ENCODE measurements at regions not wholly inside any gene's neighbourhood (a gene's known extent, or its start where the extent isn't known, plus 50 kb on each side); places are given as distances from the start of the nearest gene placed in this dataset.
"Not testable (repeated sequence)": the region's sequence is repeated elsewhere in the genome, so short reads cannot be mapped to it uniquely, and the experiment has no call there.

DNA sequence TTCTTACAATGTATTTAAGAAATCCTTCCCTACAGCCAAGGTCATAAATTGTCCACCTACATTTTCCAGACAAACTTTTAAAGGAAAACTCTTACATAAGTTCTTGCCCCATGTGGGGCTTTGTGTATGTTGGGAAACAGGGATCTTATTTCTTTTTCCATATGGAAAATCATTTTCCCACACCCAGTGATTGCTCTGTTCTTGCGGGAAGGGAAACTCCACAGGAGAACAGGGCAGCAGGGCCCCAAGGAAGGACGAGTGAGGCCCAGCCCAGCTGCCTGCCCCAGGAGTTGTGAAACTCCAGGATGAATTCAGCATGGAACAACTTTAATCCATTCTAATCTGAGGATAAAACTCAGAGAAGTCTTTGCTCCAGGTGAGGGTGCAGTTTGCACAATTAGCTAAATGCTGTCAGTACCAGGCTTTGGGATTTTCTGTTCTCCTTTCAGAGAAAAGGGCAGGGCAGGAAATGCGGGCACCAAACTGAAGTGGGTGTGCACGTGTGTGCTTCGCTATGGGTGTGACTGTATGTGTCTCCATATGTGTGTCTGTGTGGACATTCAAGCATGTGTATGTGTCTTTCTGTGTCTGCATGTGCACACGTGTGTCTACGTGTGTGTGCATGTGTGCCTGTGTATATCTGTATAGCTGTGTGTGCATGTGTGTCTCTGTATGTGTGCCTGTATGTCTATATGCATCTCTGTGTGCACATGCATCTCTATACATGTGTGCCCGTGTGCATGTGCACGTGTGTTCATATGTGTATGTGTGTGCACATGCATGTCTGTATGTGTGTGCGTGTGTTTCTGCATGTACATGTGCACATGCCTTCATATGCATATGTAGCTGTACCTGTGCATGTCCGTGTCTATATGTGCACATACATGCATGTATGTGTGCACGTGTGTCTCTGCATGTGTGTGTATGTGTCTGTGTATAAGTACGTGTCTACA is 102.0 kb upstream of the FAM20C start:
- intact Hi-C loops (cut with DNase I), result no loop called here
- no peak for DNase-seq

DNA sequence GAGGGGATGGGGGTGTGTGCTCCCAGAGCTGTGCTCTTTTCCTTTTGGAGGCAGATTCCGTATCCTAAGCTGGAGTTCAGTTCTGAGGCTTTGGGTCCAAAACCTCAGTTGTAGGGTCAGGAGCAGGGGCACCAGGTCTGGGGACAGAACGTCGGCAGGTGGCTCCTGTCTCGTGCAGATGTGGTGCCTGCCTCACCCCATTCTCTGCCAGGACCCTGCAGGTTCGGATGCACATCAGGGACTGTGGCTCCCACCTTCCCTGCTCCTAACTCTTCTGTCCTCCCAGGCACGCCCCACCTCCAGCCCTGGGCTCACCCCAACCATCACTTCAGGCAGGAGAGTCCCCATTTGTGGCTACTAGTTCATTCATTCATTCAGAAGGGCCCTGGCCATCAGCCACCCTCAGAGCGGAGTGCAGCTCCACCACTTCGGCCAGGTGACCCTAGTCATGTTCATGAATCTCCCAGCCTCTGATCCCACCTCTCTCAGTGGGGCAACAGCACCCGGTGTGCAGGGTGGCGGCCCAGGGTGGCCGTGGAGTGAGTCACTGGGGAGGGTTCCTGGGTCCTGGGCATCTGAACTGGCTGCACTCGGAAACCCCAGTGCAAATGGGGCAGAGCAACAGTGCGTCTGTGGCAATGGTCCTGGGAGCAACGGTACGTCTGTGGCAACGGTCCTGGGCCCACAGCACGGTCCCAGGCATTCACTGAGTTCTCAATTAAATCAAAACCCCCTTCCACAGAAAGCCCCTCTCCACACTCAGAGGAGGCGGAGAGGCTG is 100.8 kb upstream of the FAM20C start:
- intact Hi-C loops (cut with DNase I), result no loop called here
- DNase-seq, result no peak

DNA sequence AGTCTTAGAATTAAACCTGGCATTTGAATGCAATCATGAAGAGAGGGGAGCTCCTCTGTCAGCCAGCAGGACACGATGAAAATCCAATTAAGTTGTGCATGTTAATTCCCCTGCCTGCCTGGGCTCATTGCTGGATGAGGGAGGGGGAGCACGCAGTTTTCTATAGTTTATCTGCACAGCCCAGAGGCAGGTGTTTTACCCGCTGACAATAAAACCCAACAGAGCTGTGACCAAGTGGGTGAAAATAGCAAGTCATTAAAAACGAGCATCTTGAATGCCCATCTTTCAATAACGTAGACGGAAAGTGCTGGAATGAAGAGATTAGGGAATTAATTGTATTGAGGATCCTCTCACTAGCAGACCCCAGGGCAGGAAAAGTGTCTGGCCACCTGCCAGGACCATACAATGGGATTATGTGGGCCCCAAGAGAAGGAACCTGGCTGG is 100.1 kb upstream of the FAM20C start:
- intact Hi-C loops (cut with DNase I), result no loop called here
- DNase-seq, result no peak

- DNase-seq, result no peak
- intact Hi-C loops (cut with DNase I), result no loop called here
Measured at GRCh38 chr7:92888-93672, 99.3 kb upstream of the FAM20C start.

DNA sequence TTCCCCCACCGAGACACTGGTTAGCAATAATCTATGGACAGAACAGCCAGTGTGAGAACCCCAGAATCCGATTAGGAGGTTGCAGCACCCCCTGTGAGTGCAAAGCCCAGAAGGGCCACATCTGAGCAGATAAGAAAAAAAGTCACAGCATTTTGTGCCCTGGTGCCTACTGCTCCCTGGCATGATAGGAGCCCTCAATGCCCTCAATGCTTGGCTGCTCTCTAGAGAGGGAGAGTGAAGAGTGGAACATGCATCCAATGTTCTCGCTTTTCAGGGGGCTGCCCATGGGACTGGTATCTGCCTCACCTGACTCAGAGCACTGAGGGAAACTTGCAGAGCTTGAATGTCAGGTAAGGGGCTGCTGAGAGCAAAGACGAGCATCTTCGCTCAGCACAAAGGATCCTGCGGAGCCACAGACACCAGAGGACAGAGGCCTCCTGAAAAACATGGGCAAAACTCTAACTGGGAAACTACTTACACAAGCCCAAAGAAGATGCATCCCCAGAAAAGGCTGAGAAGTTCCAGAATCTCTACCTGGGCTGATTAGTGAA is 98.0 kb upstream of the FAM20C start:
- intact Hi-C loops (cut with DNase I), result no loop called here
- no peak for DNase-seq

DNA sequence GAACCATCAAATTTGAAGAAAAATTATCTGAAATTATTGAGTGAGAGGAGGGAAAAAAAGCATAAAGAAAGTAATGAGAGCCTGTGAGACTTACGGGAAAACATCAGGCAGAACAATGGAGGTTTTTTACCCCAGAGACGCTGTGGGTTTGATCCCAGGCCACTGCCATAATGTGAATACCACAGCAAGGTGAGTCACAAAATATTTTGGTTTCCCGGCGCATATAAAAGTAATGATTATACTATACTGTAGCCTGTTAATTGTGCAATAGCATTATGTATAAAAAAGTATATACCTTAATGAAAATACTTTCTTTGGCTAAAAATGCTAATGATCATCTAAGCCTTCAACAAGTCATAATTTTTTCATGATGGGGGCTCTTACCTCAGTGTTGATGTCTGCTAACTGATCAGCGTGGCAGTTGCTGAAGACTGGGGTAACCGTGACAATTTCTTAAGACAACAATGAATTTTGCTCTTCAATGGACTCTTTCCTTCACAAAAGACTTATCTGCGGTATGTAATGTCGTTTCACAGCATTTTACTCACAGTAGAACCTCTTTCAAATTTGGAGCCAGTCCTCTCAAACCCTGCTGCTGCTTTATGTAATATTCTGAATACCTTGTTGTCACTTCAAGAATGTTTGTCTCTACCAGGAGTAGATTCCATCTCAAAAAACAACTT is 97.0 kb upstream of the FAM20C start:
- DNase-seq, result no peak
- intact Hi-C loops (cut with DNase I), result no loop called here

DNA sequence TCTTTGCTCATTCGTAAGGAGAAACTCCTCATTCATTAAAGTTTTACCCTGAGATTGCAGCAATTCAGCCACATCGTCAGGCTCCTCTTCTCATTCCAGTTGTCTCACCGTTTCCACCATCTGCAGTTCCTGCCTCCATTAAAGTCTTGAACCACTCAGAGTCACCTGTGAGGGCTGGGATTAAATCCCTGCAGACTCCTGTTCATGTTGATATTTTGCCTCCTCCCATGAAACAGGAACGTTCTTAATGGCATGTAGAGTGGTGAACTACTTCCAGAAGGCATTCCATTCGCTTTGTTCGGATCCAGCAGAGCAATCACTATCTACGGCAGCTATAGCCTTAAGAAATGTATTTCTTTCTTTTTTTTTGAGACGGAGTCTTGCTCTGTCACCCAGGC is 96.5 kb upstream of the FAM20C start:
- no peak for DNase-seq
- intact Hi-C loops (cut with DNase I), result no loop called here

DNA sequence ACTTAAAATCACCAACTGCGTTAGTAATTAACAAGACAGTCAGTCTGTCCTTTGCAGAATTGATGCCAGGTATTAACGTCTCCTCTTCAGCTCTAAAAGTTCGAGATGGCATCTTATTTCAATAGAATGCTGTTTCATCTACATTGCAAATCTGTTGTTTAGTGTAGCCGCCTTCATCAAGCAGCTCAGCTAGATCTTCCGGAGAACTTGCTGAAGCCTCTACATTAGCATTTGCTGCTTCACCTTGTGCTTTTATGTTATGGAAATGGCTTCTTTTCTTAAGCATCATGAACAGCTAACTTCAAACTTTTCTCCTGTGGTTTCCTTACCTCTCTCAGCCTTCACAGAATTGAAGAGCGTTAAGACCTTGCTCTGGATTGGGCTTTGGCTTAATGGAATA is 95.5 kb upstream of the FAM20C start:
- DNase-seq, result no peak
- intact Hi-C loops (cut with DNase I), result no loop called here

DNA sequence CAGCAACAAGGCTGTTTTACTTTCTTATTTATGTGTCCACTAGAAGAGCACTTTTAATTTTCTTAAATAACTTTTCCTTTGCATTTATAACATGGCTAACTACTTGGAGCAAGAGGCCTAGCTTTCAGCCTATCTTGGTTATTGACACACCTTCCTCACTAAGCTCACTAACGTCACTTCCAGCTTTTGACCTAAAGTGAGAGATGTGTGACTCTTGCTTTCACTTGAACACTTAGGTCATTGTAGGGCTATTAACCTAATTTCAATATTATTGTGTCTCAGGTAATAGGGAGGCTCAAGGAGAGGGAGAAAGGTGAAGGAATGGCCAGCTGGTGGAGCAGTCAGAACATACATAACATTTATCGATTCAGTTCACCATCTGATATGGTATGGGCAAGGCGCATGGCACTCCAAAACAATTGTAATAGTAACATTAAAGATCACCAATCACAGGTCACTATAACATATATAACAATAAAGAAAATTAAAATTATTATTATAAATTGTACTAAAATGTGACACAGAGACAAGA is 95.0 kb upstream of the FAM20C start:
- no peak for DNase-seq
- intact Hi-C loops (cut with DNase I), result no loop called here

- intact Hi-C loops (cut with DNase I), result no loop called here
- no peak for DNase-seq
Measured at GRCh38 chr7:101146-102046, 91.0 kb upstream of the FAM20C start.

GRCh38 chr7:102047-102711 is 90.2 kb upstream of the FAM20C start:
- intact Hi-C loops (cut with DNase I), result no loop called here
- peak in 1 of 42 donors; percentile 14 for DNase-seq

DNA sequence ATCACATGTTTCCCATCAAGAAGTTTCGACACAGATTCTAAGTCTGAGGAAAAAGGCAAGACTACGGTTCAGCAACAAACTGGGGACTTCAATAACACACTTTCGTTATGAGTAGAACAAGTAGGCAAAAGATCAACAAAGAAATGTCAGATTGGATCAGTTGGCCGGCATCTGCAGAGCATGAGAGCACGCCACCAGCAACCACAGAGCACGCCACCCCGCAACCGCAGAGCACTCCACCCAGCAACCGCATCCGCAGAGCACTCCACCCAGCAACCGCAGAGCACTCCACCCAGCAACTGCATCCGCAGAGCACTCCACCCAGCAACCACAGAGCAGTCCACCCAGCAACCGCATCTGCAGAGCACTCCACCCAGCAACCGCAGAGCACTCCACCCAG is 89.7 kb upstream of the FAM20C start:
- intact Hi-C loops (cut with DNase I), result no loop called here
- no peak for DNase-seq

- not testable (repeated sequence) for DNase-seq
Measured at GRCh38 chr7:103981-104380, 88.4 kb upstream of the FAM20C start.

GRCh38 chr7:105002-105401 is 87.4 kb upstream of the FAM20C start:
- DNase-seq, result no peak
- intact Hi-C loops (cut with DNase I), result no loop called here

More at GRCh38 chr7:103981-104380, 88.4 kb upstream of the FAM20C start:
- intact Hi-C loops (cut with DNase I), result not testable (repeated sequence)

DNA sequence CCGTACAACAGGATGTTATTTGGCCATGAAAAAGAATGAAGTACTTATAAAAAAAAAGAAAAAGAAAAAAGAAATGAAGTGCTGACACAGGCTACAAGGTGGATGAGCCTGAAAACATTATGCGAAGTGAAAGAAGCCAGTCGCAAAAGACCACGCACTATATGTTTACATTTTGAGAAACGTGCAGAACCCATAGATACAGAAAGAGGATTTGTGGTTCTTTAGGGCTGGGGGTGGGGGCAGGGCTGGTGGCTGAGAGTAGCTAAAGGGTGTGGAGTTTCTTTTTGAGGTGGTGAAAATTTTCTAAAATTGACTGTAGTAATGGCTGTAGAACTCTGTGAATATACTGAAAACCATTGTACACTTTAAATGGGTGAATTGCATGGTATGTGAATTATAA is 86.0 kb upstream of the FAM20C start:
- no peak for DNase-seq
- intact Hi-C loops (cut with DNase I), result no loop called here

DNA sequence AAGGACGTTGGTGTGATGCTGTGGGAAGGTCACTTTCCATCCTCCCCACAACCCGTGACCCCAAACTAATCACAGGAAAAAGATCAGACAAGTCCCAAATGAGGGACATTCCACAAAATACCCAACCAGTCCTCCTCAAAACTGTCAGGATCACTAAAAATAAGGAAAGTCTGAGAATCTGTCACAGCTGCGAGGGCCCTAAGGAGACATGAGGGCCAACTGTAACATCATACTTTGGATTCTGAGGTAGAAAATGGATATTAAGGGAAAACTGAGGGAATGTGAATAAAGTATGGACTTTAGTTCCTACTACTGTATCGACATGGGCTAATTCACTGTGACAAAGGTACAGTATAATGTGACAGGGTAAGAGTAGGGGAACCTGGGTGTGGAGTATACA is 85.1 kb upstream of the FAM20C start:
- intact Hi-C loops (cut with DNase I), result no loop called here
- DNase-seq, result no peak

DNA sequence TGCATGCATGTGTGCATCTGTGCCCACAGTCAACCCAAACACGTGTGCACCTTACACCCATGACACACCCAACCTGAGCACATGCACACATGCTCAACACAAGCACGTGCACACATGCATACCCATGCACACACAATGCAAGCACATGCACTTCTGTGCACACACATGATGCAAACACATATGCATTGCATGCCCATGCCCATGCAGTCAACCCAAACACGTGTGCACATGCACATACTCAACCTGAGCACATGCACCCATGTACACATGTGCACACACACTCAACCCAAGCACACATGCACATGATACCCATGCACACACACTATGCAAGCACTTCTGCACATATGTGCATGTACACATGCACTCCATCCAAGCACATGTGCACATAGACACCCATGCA is 84.5 kb upstream of the FAM20C start:
- intact Hi-C loops (cut with DNase I), result no loop called here
- DNase-seq, result no peak
